Endothelial cell (in vitro differentiated cells): ENCODE measurements at regions not wholly inside any gene's neighbourhood (a gene's known extent, or its start where the extent isn't known, plus 50 kb on each side); places are given as distances from the start of the nearest gene placed in this dataset.

Experiments
- DNase-seq: peaks from one replicate; pipeline ENCODE4 v3.0.0; 2021; ENCODE audit warnings: low spot score
- H3K27ac Mint-ChIP-seq: one replicate; pipeline ENCODE4 v1.8.0; 2021; ENCODE audit warnings: mixed read lengths, inconsistent platforms; ENCODE audit not compliant: unreplicated experiment
- H3K27me3 Mint-ChIP-seq: one replicate; pipeline ENCODE4 v1.8.0; 2021; ENCODE audit warnings: mild to moderate bottlenecking, moderate library complexity, mixed read lengths, inconsistent platforms; ENCODE audit not compliant: unreplicated experiment
- H3K36me3 Mint-ChIP-seq: one replicate; pipeline ENCODE4 v1.8.0; 2021; ENCODE audit warnings: mild to moderate bottlenecking, low read depth, mixed read lengths, inconsistent platforms; ENCODE audit not compliant: unreplicated experiment
- H3K4me1 Mint-ChIP-seq: one replicate; pipeline ENCODE4 v1.8.0; 2021; ENCODE audit warnings: mild to moderate bottlenecking, mixed read lengths, inconsistent platforms; ENCODE audit not compliant: unreplicated experiment
- H3K4me3 Mint-ChIP-seq: one replicate; pipeline ENCODE4 v1.8.0; 2021; ENCODE audit warnings: mild to moderate bottlenecking, mixed read lengths, inconsistent platforms; ENCODE audit not compliant: unreplicated experiment
- H3K9me3 Mint-ChIP-seq: one replicate; pipeline ENCODE4 v1.8.0; 2021; ENCODE audit warnings: mixed read lengths, inconsistent platforms; ENCODE audit not compliant: unreplicated experiment
- CTCF ChIP-seq: fragments of 200-600 bp; sonication (generic); IDR thresholded peaks from one replicate; pipeline ENCODE4 v1.5.0; 2021; ENCODE audit warnings: antibody characterized with exemption; ENCODE audit not compliant: unreplicated experiment

DNA sequence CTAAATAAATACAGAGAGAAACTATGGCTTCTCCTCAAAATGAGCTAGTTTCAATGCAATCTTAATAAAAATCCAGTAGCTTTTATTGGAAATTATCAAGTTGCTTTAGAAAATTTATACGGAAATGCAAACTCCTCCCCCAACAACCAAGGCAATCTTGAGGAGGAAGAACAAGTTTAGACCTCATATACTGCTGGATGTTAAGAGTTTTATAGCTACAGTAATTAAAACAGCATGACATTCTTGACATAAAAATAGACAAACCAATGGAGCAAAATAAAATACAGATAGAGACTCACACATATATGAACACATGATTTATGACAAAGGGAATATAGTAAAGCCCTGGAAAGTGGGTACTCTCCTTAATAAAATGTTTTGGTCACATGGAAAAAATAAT is 368.7 kb downstream of the C12orf75 start:
- no peak for TF ChIP-seq CTCF
- H3K4me3 Mint-ChIP-seq = no peak overlapping the region
- no peaks in the 10 kb centered on the region for H3K36me3 Mint-ChIP-seq
- H3K27ac Mint-ChIP-seq = no peak overlapping the region
- H3K27me3 Mint-ChIP-seq = no peaks in the 10 kb centered on the region
- DNase-seq = no peak
- H3K4me1 Mint-ChIP-seq = no peaks in the 10 kb centered on the region
- H3K9me3 Mint-ChIP-seq = no peaks in the 10 kb centered on the region

DNA sequence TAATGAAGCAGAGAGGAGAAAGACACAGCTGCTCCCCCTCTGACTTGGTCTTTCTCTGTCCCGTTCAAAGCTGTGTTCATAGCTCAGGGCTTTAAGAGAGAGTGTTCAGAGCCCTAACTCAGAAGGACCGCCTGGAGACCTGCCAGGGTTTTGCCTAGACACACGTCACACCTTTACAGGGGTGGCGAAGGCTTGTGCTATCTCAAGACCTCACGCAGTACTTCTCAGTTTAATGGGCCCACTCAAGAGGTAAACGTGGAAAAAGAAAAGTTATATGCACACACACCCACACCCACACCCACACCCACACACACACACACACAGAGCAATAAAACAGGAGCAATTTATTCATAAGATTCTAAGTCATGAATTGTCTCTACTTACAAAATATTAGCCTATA is 374.3 kb downstream of the C12orf75 start:
- DNase-seq = no peak
- TF ChIP-seq CTCF = no peak
- H3K36me3 Mint-ChIP-seq = no peaks in the 10 kb centered on the region
- no peak overlapping the region for H3K27ac Mint-ChIP-seq
- H3K4me1 Mint-ChIP-seq = peaks cover 19% of the 10 kb centered on the region
- H3K4me3 Mint-ChIP-seq = no peak overlapping the region
- no peaks in the 10 kb centered on the region for H3K27me3 Mint-ChIP-seq
- no peaks in the 10 kb centered on the region for H3K9me3 Mint-ChIP-seq

- no peak for TF ChIP-seq CTCF
- Mint-ChIP-seq H3K4me1 (peaks cover 19% of the 10 kb centered on the region), H3K9me3 (no peaks in the 10 kb centered on the region), H3K27ac (no peak overlapping the region), H3K36me3 (no peaks in the 10 kb centered on the region), H3K27me3 (no peaks in the 10 kb centered on the region), H3K4me3 (no peak overlapping the region)
- no peak for DNase-seq
These were observed 374.7 kb downstream of the C12orf75 start for GRCh38 chr12:105705235-105705634.

- Mint-ChIP-seq H3K4me3 (no peak overlapping the region), H3K27ac (no peak overlapping the region), H3K36me3 (no peaks in the 10 kb centered on the region), H3K4me1 (peaks cover 19% of the 10 kb centered on the region), H3K9me3 (no peaks in the 10 kb centered on the region), H3K27me3 (no peaks in the 10 kb centered on the region)
- DNase-seq = peak; percentile 56
- TF ChIP-seq CTCF = peak; percentile 87
These were observed 375.3 kb downstream of the C12orf75 start for GRCh38 chr12:105705765-105706164.

DNA sequence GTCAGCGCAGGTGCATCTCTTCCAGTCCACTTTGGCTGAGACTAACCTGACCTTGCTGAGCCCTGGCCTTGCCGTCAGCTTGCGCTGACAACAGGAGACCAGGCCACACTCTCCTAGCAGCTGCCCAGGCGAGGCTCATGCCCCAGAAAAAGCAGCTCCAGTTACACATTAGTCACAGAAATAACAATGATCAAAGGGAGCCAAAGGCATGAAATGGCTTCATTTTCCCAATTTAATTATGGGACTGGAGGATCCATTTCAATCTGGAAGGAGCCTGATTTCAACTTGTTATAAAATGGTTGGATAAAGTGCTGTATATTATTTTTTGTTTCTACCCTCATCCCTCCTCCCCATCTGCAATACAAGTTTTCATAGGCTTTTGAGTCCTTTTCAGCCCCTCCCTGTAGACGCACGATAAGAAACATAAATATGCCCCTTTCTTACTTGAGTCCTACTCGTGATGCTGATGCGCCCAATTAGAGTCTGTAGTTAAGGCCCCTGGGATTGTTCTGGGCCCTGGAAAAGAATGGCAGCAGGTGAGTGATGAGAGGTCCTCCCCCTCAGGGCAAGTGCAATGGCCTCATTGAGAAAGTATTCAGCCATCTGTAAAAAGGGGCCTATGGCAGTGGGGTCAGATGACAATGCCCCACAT is 376.0 kb downstream of the C12orf75 start:
- no peak for DNase-seq
- no peak for TF ChIP-seq CTCF
- peaks cover 19% of the 10 kb centered on the region for H3K4me1 Mint-ChIP-seq
- H3K9me3 Mint-ChIP-seq = no peaks in the 10 kb centered on the region
- no peak overlapping the region for H3K27ac Mint-ChIP-seq
- H3K36me3 Mint-ChIP-seq = no peaks in the 10 kb centered on the region
- H3K27me3 Mint-ChIP-seq = no peaks in the 10 kb centered on the region
- no peak overlapping the region for H3K4me3 Mint-ChIP-seq
